GM19035 (cell line): ENCODE measurements at regions not wholly inside any gene's neighbourhood (a gene's known extent, or its start where the extent isn't known, plus 50 kb on each side); places are given as distances from the start of the nearest gene placed in this dataset.

Experiments used
- ATAC-seq: cut with Tn5 transposase; IDR thresholded peaks from one replicate; pipeline ENCODE4 v1.9.1; 2021; ENCODE audit not compliant: unreplicated experiment

DNA sequence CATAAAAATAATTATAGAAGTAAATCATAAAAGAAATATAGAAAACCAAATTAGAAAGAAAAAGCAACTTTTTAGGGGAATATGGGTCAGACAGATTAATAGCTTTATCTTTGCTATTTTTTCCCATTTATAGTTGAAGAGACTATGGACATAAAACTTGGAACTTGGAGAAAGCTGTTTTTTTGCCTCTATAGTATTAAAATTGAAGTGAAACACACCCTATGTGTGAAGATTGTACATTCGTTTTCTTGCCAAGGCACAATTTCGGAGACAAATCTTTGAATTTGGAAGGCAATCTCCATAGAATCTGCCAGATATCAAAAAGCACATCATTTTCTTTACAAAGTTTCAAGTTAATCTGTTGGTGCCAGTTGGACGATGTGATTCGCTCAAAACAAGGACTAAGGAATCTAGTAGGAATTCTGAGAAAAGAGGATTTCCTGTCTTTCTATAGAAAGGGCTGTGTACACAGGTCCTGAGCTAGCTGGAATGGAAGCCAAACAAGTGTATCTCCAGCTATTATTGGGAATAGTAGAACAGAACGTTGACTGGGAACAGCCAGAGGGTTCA lies 156.3 kb downstream of the SLC7A11 start:
- no peak for ATAC-seq

DNA sequence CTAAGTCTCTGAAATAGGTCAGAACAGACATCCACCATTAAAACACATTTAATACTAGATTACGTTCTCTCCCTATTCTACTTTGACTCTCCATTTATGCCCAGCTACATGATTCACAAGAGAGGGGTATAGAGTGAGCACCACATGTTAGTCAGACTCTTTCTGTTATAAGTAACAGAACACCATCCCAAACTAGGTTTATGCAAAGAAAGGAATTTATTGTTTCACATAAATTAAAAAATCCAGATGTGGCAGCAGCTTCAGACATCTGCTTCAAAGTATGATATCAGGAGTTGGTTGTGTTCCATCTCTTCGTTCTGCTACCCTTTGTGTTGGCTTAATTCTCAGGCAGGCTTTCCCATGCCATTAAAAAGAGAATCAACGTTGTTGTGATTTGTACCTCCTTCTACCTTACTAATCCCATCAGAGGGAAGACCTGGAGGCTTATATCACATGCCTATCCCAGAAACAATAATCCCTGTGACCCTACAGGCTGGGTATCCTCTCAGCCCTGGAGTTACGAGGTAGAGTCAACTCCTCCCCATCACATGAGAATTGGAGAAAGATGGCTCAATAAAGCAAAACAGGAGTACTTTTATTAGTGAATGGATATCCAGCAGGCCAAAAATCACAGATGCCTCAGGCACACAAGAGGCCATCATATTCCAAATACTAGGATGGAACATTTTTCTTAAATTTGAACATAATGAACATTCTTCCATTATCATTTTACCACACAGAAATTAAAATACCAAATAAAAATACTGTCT lies 163.2 kb downstream of the SLC7A11 start:
- ATAC-seq, result no peak

DNA sequence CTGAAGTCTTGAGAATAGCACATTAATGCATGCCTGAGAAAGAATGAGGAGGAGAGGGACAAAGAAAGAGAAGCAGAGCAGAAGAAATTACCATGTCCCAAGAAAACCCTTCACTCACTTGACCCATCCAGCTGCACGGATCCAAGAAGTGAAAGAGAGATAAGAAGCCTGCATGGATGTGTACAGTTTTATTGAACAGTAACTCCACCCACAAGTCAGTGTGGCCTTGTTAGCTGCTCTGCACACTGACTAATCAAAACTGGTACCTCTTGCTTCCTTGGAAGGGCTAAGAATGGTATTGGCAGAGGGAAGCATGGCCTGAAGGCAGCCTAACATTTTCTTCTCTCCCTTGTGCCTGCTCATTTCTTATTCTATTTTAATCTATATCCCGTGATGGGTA lies 163.9 kb downstream of the SLC7A11 start:
- no peak for ATAC-seq

DNA sequence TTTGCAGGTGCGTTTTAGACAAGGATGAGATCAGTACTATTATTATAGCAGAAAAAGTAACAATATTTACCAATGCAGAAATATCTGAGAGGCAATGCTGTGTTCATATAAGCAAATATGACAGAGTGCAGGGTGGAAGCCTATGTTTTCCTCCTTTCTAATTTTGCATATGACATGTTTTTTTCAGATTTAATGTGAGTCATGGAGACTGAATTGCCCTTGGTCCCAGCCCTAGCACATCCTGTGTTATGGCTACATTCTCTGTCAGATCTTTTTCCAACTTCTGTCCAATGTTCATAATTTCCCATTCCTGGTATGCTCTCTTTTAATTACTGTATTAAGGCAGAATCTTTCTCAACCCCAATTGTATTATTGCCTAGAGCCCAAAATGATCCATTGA lies 165.6 kb downstream of the SLC7A11 start:
- ATAC-seq, result no peak

DNA sequence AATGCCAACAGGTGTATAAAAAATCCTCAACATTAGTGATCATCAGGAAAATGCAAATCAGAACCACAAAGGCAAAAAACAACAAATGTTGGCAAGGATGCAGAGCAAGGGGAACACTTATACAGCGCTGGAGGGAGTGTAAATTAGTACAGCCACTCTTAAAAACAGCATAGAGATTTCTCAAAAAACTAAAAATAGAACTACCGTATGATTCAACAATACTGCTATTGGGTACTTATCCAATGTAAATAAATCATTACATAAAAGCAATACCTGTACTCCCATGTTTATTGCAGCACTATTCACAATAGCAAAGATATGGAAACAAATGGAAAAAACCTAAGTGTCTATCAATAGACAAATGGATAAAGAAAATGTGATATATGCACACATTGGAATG lies 171.3 kb downstream of the SLC7A11 start:
- ATAC-seq, result no peak

DNA sequence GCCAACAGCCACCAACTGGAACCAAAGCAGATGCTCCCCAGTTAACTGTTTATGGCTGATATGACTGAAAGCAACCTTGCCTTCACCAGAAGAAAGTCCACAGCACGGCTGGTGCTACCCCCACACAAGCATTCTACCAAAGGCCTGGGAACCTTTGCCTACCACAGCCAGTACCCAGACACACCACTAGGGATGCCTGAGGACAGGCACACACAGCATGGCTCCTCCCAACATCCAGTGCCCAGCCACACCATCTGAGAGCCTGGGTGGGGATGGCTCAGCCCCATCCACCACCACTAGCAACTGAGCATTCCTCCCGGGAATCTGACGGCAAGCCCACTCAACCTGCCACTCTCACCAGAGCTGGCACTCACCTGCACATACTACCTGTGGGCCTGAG lies 178.6 kb downstream of the SLC7A11 start:
- ATAC-seq, result no peak

DNA sequence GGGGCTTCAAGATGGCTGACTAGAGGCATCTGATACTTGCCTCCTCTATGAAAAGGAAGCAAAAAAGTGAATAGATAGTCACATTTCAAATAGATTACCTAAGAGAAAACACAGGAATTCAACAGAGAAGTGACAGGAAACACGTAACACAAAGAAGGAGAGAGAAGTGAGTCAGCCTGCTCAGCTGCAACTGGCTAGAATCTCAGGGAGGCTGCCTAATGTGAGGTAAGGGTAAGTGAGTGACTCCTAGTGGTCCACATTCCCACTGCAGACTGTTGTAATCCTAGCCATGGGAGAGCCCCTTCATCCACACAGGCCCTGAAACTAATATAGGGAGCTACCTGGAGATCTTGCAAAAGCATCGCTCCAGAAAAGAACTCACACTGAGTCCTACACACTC lies 179.2 kb downstream of the SLC7A11 start:
- no peak for ATAC-seq

DNA sequence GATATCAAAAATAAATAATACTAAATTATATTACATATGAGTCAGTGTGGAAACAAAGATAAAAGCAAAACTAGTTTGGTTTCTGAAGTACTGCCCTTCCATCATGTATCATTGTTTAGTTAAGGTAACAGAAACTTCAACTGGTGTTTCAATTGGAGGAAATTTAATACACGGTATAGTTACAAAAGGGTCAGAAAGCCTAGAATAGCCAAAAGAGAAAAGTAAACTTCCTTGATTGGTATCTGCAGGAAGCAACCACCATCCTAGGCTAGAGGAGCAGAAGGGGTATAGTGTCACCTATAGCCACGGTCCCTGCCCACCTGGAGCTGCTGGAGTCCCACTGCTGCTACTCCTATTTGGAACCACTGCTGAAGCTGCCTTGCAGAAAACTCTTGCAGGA lies 185.6 kb downstream of the SLC7A11 start:
- no peak for ATAC-seq

DNA sequence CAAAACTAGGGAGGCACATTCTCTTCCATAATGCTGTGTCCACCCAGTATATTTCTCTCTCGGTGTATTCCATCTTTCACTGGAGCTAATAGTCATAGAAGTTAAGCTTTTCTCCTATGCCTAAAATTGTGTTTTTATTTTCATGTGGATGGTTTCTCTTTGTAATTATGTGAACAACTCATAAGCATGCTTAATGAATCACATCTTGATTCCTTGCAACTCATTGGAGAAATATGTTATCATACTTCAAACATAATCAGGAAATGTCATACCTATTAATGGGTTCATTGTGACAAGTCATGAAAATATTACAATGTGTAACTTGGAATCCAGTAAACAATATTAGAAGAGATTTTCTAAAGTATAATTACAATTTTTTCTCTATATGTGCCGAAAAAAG lies 186.3 kb downstream of the SLC7A11 start:
- no peak for ATAC-seq

DNA sequence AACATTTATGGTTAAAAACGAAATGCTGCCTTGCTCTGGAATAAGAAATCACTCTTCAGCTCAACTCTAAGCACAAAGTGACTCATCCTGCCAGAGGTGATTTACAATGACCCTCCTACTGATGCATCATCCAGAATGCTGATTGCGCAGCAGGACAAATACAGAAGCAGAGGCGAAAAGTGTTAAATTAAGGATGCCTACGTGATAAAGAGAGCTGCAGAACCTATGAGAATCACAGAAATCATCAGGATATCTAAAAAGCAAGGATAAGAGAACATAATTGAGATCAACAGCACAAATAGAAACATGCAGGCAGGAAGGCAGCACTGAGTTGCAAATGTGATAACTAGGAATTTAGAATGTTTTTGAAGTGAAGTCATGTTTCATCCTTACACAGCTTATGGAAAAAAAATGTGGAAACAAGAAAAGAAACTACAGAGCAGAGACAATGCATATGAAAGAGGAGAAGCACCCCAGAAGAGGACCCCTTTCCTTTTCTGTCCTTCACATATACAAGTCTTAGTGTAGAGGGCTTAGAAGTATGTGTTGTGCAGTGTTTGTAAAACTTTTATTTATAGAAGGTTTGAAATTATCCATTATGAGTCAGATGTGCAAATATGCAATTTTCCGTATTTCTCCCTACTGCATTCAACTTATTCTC lies 188.4 kb downstream of the SLC7A11 start:
- no peak for ATAC-seq

DNA sequence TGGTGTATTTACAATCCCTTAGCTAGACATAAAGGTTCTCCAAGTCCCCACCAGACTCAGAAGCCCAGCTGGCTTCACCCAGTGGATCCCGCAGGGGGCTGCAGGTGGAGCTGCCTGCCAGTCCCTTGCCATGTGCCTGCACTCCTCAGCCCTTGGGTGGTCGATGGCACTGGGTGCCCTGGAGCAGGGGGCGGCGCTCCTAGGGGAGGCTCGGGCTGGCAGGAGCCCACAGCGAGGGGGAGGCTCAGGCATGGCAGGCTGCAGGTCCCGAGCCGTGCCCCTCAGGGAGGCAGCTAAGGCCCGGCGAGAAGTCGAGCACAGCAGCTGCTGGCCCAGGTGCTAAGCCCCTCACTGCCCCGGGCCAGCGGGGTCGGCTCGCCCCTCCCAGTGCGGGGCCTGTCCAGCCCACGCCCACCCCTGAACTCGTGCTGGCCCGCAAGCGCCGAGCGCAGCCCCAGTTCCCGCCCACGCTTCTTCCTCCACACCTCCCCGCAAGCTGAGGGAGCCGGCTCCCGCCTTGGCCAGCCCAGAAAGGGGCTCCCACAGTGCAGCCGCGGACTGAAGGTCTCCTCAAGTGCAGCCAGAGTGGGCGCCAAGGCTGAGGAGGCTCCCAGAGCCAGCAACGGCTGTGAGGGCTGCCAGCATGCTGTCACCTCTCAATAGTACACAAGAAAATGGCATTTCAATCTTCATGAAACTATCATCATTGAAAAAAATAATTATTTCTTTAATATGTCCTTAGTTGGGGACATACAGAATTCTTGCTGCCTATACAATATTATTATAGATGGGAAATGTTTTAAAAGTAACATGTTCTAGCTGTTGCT lies 189.1 kb downstream of the SLC7A11 start:
- no peak for ATAC-seq

DNA sequence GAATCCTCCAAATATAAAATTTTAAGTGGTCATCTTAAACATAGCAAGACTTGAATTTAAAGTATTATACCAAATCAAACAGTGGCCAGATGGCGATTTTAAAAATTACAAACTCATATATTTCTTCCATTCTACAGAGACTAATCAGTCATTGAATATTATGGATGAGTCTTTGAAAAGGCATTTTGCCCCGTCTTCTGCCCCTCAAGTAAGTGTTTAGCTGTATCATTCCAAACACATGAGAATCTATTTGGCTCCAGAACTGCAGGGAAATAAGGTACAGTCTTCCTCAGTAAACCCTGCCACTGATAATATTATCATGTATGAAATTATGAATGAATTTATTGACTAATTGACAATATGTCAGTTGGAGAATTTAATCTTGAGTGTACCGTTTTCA lies 191.0 kb downstream of the SLC7A11 start:
- ATAC-seq, result no peak

DNA sequence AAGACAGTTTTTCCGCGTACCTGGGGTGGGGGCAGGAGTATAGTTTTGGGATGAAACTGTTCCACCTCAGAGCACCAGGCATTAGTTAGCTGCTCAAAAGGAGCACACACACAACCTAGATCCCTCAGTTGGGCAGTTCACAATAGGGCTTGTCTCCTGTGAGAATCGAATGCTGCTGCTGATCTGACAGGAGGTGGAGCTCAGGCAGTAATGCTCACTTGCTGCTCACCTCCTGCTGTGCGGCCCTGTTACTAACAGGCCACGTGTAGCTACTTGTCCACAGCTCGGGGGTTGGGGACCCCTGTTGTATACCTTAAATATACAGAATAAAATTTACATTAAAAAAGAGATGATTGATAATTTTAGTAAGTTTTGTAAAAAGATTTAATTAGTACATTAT lies 191.5 kb downstream of the SLC7A11 start:
- no peak for ATAC-seq

DNA sequence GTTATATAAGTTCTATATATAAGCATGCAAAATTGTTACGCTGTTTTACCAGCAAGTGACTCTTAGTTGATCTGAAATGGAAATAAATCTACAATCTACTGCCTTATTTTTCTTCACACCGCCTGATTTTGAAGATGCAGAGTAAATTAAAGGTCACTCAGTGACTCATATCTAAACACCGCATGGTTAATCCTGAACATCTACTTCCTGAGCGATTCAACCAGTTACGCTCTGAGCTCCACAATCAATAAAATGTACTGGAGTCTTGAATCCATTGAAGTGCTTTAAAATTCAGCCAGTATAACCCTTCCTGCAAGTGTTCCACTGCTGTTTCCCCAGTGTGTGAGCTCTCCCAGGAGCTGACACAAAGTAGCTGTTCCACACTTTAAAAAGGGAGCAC lies 192.8 kb downstream of the SLC7A11 start:
- ATAC-seq, result no peak

DNA sequence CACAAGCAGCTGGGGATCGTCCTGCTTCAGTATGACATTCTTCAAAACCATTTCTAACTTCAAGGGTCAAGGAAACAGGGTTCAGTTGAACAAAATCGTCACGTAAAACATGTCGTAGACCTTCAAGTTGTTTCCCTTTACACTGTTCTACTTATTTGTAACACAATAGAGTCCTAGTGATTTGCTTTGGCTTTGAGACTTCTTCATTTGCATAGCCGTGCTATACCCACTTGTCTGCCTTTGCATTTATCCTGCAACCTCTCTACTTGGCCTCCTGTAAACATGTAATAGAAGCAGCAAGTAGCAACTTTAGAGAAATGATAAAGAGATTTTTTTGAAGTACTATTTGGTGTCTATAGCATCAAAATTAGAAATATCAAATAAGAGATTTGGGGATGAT lies 194.9 kb downstream of the SLC7A11 start:
- no peak for ATAC-seq

DNA sequence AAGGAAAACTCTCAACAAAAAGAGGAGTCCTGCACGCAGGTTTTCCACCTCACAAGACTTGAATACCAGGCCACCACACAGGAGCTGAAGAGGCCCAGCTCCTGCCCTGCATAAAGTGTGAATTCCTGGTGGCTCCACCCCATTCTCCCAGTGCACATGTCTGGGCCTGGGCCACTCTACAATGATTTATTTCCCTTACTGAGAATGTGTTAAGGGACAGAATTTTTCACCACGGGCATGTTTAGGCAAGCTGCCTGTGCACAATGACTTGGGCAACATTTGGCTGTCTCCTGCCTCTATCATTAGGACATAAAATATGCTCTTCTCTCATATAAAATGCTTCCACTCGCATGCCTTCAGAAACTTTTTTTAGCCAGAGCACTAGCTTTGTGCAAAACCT lies 197.1 kb downstream of the SLC7A11 start:
- ATAC-seq, result no peak

DNA sequence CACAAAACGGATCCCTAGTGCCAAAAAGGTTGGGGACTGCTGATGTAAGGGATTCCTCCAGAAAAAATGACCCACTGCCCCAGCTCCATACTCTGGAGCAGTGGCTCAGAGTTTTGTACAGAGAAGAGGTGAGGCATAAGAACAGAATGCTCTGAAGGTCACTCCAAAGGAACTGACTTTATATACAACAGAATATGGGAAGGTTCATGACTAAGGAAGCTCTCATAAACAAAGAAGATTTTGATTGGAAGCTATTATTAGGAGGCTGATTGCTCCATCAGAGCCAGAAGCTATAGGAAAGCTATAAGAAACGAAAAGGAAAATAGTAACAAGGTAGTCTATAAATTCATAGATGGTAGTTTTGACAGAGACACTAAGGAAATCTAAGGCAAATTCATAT lies 203.1 kb downstream of the SLC7A11 start:
- ATAC-seq, result no peak

DNA sequence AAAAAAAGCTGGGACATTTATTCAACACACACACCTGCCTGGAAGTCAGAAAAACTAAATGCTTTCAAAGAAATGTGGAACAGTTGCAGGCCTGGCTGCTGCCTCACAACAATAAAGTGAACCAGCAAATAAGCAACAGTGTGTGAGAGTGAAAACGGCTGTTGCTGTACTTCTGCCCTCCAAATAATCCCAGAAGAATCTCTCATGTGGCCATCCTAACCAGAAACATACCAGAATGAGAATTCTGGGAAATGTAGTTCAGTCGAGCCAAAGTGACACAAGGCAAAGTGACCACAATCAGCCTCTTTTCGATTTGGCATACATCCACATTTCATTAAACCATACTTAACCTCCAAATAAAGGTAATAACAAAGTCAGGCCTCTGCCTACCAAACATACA lies 204.5 kb downstream of the SLC7A11 start:
- ATAC-seq, result no peak

DNA sequence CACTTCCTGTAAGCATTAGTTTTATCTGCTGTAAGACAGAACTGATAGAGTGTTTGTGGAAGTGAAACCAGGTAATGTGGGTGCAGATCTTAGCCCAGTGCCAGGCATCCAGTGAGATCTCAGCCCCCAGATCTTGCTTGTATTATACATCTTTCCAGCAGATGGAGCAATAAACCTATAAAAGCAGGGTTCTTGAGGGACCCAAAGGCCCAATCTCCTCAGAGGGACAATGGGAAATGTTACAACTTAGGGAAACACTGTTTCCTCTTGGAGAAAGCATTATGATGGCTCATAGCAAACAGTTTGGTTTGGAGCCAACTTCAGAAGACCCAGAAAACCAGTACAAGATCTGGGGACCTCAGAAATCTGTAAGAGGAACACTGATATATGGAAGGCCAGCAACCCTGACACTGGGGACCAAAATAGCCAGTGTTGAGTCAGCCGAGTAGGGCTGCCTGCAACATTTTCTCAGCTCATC lies 206.3 kb downstream of the SLC7A11 start:
- peak; percentile 100 for ATAC-seq

DNA sequence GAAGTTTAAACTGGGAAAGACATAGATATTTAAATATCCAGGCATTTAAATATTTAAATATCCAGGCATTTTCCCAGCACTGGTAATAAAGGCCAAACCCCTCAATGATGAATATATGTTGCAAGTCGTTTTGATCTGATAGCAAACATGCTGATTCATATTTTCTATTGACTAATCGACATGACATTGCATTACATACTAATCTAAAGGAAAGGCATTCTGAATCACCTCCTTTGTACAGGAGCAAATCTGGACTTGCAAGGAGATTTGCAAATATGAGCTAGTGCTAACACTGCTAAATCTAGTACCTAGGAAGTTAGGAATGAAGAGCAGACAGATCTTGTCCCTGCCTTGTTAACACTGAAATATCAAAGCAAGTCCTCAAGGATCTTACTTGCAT lies 207.3 kb downstream of the SLC7A11 start:
- no peak for ATAC-seq

DNA sequence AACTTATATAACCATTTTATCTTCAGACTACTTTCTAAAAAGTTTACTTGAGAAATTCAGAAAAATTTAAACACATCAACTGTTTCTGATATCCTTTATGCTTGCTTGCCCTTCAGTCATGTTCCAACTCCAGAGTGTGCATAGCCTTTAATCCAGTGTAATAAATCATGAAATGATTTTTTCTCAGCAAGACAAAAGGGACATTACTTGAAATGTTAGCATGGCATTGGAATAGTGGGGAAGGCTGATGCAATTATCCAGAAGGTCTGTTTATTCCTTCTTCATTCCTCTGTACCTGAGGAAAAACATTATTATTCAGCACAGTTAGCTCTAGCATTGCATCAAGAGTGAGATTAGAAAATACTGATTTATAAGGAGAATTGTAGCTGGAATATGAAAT lies 209.9 kb downstream of the SLC7A11 start:
- ATAC-seq, result no peak

DNA sequence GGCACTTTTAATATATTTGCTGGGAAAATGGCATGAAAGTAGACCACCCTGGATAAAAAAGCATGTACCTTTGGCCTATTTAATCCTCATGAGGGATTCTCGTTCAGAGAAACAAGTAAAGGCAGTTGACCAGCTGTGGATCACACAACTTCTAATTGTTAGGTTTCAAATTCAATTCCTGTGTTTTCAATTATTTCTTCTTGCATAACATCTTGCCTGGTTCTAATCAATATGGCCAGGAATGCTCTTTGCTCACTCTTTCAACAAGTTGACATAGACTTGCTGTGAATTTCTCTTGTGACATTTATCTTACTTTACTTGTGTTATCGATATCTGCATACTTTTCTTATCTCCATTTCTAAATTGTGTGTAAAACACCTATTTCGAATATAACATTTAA lies 211.8 kb downstream of the SLC7A11 start:
- no peak for ATAC-seq
